Tibial nerve (tissue), 4 donors: ENCODE measurements at regions not wholly inside any gene's neighbourhood (a gene's known extent, or its start where the extent isn't known, plus 50 kb on each side); places are given as distances from the start of the nearest gene placed in this dataset.
"Not testable (repeated sequence)": the region's sequence is repeated elsewhere in the genome, so short reads cannot be mapped to it uniquely, and the experiment has no call there.

Source experiments
- DNase-seq, 2 donors: peaks; one replicate each; pipeline ENCODE4 v3.0.0-alpha.2; 2019; ENCODE audit warnings: low spot score in 2 of 2
- H3K27ac ChIP-seq, 4 donors: fragments of 200-600 bp; sonication (generic) in 3 of 4; one replicate each; pipeline ENCODE4 v1.5.1; 2017 to 2019; ENCODE audit warnings: mild to moderate bottlenecking in 1 of 4
- H3K27me3 ChIP-seq, 2 donors: fragments of 200-600 bp; sonication (generic) in 1 of 2; one replicate each; pipeline versions ENCODE4 v1.5.1 to v1.6.0; 2017 to 2019
- H3K36me3 ChIP-seq, 3 donors: fragments of 200-600 bp; sonication (generic); one replicate each; pipeline ENCODE4 v1.5.1; 2018 to 2019
- H3K4me1 ChIP-seq, 4 donors: fragments of 200-600 bp; sonication (generic) in 3 of 4; one replicate each; pipeline ENCODE4 v1.5.1; 2017 to 2019
- H3K4me3 ChIP-seq, 4 donors: fragments of 200-600 bp; sonication (generic) in 3 of 4; one replicate each; pipeline ENCODE4 v1.5.1; 2017 to 2019; ENCODE audit warnings: mild to moderate bottlenecking in 1 of 4, moderate library complexity in 1 of 4
- H3K9me3 ChIP-seq, 4 donors: fragments of 200-600 bp; sonication (generic) in 3 of 4; one replicate each; pipeline ENCODE4 v1.5.1; 2017 to 2019
- EP300 ChIP-seq, 2 donors: sonication (generic); formaldehyde crosslinking; IDR thresholded peaks; one replicate each; pipeline ENCODE4 v1.6.1; 2017; ENCODE audit warnings: antibody characterized with exemption in 2 of 2, mild to moderate bottlenecking in 1 of 2
- POLR2A ChIP-seq, 2 donors: fragments of 450-650 bp; IDR thresholded peaks; one replicate each; pipeline ENCODE4 v1.6.1; 2017; ENCODE audit warnings: antibody characterized with exemption in 2 of 2, mild to moderate bottlenecking in 2 of 2, moderate library complexity in 2 of 2
- WGBS, 2 donors: methylation state at CpG; one replicate each; pipeline ENCODE4 v1.1.5; 2018; 5-methylcytosine and 5-hydroxymethylcytosine counted together
- TF ChIP-seq, protein P1 (sequence below), 5 experiments: fragments of 200-600 bp in 3 of 5; fragments of 450-650 bp in 2 of 5; sonication (generic) in 3 of 5; IDR thresholded peaks; one replicate each; pipeline ENCODE4 v1.5.1; 2016 to 2019; ENCODE audit warnings: antibody characterized with exemption in 5 of 5, mild to moderate bottlenecking in 3 of 5, moderate library complexity in 2 of 5

DNA sequence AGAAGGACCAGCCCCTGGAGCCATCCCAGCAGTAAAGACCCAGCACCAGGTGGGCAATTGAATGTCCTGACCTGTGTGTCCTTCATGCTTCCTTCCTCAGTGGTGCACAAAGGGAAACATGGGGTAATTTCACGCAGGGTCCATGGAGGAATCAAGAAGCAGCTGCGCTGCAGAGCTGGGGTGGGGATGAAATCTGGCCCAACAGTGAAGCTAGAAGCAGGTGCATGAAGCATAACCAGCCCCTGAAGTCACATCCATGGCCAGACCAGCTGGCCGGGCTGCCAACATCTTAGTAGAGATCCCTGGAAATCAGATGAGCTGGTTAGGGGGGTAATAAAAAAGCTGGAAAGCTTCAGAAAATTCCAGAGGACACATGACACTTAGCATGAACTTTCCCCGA, 646.7 kb upstream of the DEFB115 start:
- Histone ChIP-seq H3K27ac (no peak overlapping the region), H3K27me3 (no peaks in the 10 kb centered on the region), H3K4me3 (no peak overlapping the region), H3K4me1 (no peaks in the 10 kb centered on the region), H3K9me3 (peaks cover 0 to 12% (median 0%) of the 10 kb centered on the region in 4 donors), H3K36me3 (no peaks in the 10 kb centered on the region)
- TF ChIP-seq, protein P1, sequence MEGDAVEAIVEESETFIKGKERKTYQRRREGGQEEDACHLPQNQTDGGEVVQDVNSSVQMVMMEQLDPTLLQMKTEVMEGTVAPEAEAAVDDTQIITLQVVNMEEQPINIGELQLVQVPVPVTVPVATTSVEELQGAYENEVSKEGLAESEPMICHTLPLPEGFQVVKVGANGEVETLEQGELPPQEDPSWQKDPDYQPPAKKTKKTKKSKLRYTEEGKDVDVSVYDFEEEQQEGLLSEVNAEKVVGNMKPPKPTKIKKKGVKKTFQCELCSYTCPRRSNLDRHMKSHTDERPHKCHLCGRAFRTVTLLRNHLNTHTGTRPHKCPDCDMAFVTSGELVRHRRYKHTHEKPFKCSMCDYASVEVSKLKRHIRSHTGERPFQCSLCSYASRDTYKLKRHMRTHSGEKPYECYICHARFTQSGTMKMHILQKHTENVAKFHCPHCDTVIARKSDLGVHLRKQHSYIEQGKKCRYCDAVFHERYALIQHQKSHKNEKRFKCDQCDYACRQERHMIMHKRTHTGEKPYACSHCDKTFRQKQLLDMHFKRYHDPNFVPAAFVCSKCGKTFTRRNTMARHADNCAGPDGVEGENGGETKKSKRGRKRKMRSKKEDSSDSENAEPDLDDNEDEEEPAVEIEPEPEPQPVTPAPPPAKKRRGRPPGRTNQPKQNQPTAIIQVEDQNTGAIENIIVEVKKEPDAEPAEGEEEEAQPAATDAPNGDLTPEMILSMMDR (IDR thresholded peaks at IDR 0.05) = no peak
- no peak for TF ChIP-seq POLR2A (IDR thresholded peaks at IDR 0.05)
- no peak for TF ChIP-seq EP300 (IDR thresholded peaks at IDR 0.05)
- 78 to 82% methylated on average over 4 of the region's 4 CpGs for WGBS, 2 donors
- no peak for DNase-seq

DNA sequence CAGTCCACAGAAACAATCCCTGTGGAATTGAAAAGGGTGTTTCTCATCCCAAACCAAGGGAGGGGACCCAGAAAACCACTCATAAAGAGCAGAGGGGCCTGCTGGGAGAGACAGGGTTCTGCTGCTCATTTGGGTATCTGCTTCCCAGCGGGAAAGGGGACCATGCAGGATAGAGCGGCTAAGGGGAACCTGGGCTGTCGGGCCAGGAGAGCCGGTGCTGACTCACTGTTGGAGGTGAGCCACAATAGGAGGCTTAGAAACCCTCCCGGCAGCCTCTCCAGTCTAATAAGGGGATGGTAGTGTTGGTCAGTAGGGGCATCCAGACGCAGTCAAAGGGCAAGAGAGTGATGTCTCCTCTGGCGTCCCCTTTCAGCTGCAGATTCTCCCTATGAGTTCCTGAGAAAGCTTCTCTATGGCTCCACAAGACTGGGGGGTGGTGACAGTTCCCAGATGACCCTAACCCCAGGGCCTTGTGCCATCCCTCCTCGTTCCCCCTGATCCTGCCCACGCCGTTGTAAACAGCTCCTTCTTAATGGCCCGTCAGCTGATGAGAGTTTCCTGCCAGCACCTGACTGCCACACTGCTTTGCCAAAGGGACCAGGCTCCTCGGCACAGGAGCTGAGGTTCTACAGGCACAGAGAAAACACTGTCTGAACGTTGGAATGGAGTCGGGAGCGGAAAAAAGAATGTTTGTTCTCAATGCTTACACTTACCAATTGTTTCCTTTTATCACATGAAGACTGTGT, 646.1 kb upstream of the DEFB115 start:
- Histone ChIP-seq H3K4me1 (no peaks in the 10 kb centered on the region), H3K27me3 (no peaks in the 10 kb centered on the region), H3K36me3 (no peaks in the 10 kb centered on the region), H3K4me3 (no peak overlapping the region), H3K9me3 (peaks cover 0 to 12% (median 0%) of the 10 kb centered on the region in 4 donors), H3K27ac (no peak overlapping the region)
- TF ChIP-seq EP300 (IDR thresholded peaks at IDR 0.05) (no peak), POLR2A (IDR thresholded peaks at IDR 0.05) (no peak)
- TF ChIP-seq, protein P1 (IDR thresholded peaks at IDR 0.05) = no peak
- WGBS, 2 donors = 65 to 78% methylated on average over 15 of the region's 15 CpGs
- DNase-seq = no peak

DNA sequence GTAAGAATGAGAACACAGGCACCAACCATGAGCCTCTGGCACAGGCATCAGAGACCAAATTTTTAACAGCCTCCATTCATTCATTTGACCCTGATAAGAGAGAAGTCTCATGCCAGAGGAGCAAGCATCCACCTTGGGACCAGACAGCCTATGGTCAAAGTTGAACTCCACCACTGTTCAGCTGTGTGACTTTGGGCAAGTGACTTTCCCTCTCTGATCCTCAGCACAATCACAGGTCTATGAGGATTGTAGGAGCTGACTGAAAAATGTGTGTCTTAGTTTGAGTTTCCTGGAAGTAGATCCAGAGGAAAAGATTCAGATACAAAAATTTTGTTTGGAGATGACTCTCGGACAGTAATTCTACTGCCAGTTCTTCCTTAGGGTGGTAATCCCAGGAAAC, 645.1 kb upstream of the DEFB115 start:
- H3K9me3 ChIP-seq = peaks cover 0 to 4% (median 0%) of the 10 kb centered on the region in 4 donors
- H3K4me3 ChIP-seq = no peak overlapping the region
- no peak overlapping the region for H3K27ac ChIP-seq
- H3K4me1 ChIP-seq = no peaks in the 10 kb centered on the region
- 69 to 81% methylated on average over 1 of the region's 1 CpG for WGBS, 2 donors
- TF ChIP-seq, protein P1 (IDR thresholded peaks at IDR 0.05) = no peak
- TF ChIP-seq POLR2A (IDR thresholded peaks at IDR 0.05) (no peak), EP300 (IDR thresholded peaks at IDR 0.05) (no peak)
- H3K36me3 ChIP-seq = no peaks in the 10 kb centered on the region
- H3K27me3 ChIP-seq = no peaks in the 10 kb centered on the region
- no peak for DNase-seq

DNA sequence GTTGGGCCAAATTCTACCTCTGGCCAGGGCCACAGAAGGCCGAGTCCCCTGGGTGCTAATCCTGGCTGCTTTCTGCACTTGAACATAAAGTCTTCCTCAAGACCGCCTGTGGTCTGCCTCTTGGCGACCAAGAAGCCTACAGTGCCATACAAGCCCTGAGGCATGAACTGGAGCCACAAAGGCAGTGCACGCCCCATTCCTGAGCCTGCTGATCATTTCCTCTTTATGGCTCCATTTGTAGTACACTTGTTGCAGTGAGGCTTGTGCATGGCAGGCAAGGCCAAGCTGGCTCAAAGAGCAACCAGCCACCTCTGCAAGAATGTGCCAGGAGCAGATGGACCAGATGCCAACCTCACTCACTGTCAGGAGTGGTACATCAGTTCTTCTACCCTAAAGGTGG, 636.1 kb upstream of the DEFB115 start:
- not testable (repeated sequence) for H3K9me3 ChIP-seq, H3K4me3 ChIP-seq, H3K27ac ChIP-seq, H3K36me3 ChIP-seq, DNase-seq, H3K27me3 ChIP-seq, H3K4me1 ChIP-seq
- WGBS, 2 donors = 83 to 89% methylated on average over 4 of the region's 4 CpGs

DNA sequence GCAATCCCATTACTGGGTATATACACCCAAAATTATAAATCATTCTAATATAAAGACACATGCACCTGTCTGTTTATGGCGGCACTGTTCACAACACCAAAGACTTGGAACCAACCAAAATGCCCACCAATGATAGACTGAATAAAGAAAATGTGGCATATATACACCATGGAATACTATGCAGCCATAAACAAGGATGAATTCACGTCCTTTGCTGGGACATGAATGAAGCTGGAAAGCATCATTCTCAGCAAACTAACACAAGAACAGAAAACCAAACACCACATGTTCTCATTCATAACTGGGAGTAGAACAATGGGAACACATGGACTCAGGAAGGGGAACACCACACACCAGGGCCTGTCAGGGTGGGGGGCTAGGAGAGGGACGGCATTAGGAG, 633.2 kb upstream of the DEFB115 start:
- H3K27me3 ChIP-seq, H3K4me1 ChIP-seq, H3K9me3 ChIP-seq, H3K27ac ChIP-seq, H3K36me3 ChIP-seq, DNase-seq, H3K4me3 ChIP-seq: not testable (repeated sequence)
- WGBS, 2 donors = 82 to 86% methylated on average over 3 of the region's 3 CpGs

DNA sequence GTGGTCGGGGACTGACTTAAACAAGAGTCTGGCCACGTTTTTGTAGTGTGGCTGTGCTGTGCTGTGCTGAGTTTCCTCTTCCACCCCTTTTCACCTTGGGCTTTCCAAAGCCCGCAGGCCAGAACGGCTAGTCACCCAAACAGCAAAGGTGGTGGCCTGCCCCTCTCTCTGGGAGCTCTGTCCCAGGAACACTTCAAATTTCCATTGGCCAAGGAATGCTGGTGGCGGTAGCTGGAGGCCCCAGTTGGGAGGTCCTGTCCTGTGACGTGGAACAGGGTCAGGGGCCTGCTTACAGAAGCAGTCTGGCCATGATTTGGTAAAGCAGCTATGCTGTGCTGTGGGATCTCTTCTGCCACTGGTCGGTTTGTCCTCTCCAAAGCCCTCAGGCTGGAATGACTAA, 628.1 kb upstream of the DEFB115 start:
- not testable (repeated sequence) for DNase-seq, H3K4me1 ChIP-seq, H3K9me3 ChIP-seq, H3K27me3 ChIP-seq, H3K27ac ChIP-seq, H3K36me3 ChIP-seq, H3K4me3 ChIP-seq
- 65 to 69% methylated on average over 7 of the region's 7 CpGs for WGBS, 2 donors

DNA sequence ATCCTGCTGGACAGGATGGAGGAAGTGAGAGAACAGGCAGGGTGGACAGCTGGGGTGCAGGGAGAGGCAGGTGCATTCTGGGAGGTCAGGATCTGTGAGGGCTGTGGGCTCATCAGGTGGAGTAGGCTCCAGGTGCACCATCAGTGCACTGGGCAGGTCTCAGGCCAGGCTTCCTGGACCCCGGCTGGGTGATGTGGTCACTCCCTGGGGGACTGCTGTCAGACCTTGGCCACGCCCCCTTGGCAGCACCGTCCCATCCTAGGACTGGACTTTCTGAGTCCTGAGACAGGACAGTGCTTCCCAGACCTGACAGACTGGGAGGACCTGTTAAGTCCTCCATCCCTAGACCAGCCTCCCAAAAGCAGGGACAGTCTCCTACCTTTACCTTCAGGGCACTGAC, 626.7 kb upstream of the DEFB115 start:
- Histone ChIP-seq H3K9me3 (no peaks in the 10 kb centered on the region), H3K4me1 (no peaks in the 10 kb centered on the region), H3K27me3 (no peaks in the 10 kb centered on the region), H3K36me3 (no peaks in the 10 kb centered on the region), H3K4me3 (no peak overlapping the region), H3K27ac (no peak overlapping the region)
- WGBS, 2 donors = 67 to 68% methylated on average over 3 of the region's 3 CpGs
- TF ChIP-seq POLR2A (IDR thresholded peaks at IDR 0.05) (no peak), EP300 (IDR thresholded peaks at IDR 0.05) (no peak)
- TF ChIP-seq, protein P1 (IDR thresholded peaks at IDR 0.05) = no peak
- DNase-seq = no peak

DNA sequence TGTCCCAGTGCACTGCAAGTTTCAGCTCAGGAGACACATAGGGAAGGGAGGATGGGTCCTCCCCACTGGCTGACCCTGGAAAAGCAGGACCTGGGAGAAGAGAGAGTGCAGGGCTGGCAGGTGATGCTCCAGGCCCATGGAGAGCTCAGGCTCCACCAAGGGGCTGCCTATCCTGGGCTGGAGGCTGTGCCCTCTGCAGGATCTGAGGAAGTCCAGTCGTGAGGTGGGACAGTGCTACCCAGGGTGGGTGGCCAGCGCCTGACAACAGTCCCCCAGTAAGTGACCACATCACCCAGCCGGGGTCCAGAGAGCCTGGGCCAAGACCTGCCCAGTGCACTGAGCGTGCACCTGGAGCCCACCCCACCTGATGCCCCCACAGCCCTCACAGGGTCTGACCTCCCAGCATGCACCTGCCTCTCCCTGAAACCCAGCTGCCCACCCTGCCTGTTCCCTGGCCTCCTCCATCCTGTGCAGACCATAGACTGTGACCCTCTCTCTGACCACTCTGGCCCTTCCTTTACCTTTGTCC, 626.1 kb upstream of the DEFB115 start:
- H3K36me3 ChIP-seq, H3K4me1 ChIP-seq, H3K27me3 ChIP-seq, H3K4me3 ChIP-seq, H3K9me3 ChIP-seq, DNase-seq, H3K27ac ChIP-seq: not testable (repeated sequence)
- 52 to 58% methylated on average over 3 to 4 of the region's 4 CpGs for WGBS, 2 donors

DNA sequence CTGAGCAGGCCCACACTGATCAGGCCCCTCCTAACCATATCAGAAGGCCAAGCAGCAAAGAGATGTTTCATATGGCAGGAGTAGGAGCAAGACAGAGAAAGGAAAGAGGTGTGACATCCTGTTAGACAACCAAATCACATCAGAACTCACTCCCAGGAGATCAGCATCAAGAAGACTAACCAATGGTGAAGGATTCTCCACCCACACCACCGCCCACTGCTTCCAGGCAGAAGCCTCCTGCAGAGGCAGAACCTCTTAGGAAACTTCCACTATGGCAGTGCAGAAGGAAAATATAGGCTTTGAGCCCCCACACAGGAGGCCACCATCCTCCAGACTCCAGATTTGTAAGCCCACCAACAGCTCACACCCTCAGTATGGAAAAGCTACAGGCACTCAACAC, 624.7 kb upstream of the DEFB115 start:
- H3K4me3 ChIP-seq = not testable (repeated sequence)
- 58 to 100% methylated on average over 1 of the region's 1 CpG for WGBS, 2 donors

More for the DNA sequence above, 624.7 kb upstream of the DEFB115 start:
- not testable (repeated sequence) for H3K36me3 ChIP-seq, H3K9me3 ChIP-seq, H3K4me1 ChIP-seq, H3K27ac ChIP-seq, DNase-seq, H3K27me3 ChIP-seq
